ENCODE measurements at regions not wholly inside any gene's neighbourhood (a gene's known extent, or its start where the extent isn't known, plus 50 kb on each side); places are given as distances from the start of the nearest gene placed in this dataset.

- DNase-seq: no peak
- H3K36me3 ChIP-seq (replicated peaks; ENCODE audit: control insufficient read depth, insufficient read depth, low read length): no peaks in the 10 kb centered on the region
- no peak overlapping the region for H3K4me3 ChIP-seq (ENCODE audit: insufficient read depth, low read depth, low read length)
- no peaks in the 10 kb centered on the region; the same call in 1 of the 2 replicates for H3K27me3 ChIP-seq (ENCODE audit: control insufficient read depth, insufficient read depth, low read length)
Observed at GRCh38 chr1:34655206-34655874, 99.5 kb upstream of the GJB5 start.

DNA sequence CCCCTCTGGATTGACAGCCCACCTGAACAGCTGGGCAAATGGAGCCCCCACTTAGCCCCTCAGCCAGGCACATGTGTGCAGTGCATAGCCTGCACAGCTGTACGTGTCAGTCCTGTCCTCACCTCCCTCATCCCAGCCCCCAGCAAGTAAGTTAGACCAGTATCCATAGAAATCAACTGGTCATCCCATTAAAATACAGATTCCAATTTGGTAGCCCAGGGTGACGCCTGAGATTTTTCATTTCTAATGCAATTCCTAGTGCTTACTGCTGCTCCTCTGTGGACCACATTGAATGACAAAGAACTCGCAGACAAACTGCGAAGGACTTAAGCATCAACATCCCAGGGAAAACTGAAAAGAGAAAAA lies 99.0 kb upstream of the GJB5 start:
- no peak overlapping the region for H3K4me3 ChIP-seq (ENCODE audit: insufficient read depth, low read depth, low read length)
- no peak for DNase-seq
- no peaks in the 10 kb centered on the region for H3K36me3 ChIP-seq (replicated peaks; ENCODE audit: control insufficient read depth, insufficient read depth, low read length)
- no peaks in the 10 kb centered on the region; the same call in 1 of the 2 replicates for H3K27me3 ChIP-seq (ENCODE audit: control insufficient read depth, insufficient read depth, low read length)

- Histone ChIP-seq H3K4me3 (ENCODE audit: insufficient read depth, low read depth, low read length) (no peak overlapping the region), H3K27me3 (ENCODE audit: control insufficient read depth, insufficient read depth, low read length) (no peaks in the 10 kb centered on the region; the same call in 1 of the 2 replicates), H3K36me3 (replicated peaks; ENCODE audit: control insufficient read depth, insufficient read depth, low read length) (no peaks in the 10 kb centered on the region)
- no peak for DNase-seq
Observed at GRCh38 chr1:34656299-34656698, 98.5 kb upstream of the GJB5 start.

DNA sequence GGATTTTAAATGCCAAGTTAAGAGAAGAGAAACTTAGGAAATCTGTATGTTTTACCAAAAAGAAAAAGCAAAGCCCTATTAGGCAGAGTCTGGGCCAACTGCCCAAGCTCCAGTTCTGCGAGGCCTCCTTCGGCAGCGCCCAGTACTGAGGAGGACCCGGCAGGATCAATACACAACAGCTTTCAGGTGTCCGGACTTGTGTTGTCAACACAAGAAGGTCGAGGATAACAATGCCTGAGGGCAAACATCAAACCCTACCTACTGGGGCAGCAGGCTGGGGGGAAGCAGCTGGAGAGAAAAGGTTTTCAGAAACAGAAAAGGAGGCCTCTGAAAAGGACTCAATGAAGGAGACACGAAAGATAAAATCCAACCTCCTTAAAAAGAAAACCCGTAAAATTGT lies 98.1 kb upstream of the GJB5 start:
- Histone ChIP-seq H3K27me3 (ENCODE audit: control insufficient read depth, insufficient read depth, low read length) (no peaks in the 10 kb centered on the region; the same call in 1 of the 2 replicates), H3K36me3 (replicated peaks; ENCODE audit: control insufficient read depth, insufficient read depth, low read length) (no peaks in the 10 kb centered on the region), H3K4me3 (ENCODE audit: insufficient read depth, low read depth, low read length) (no peak overlapping the region)
- DNase-seq: no peak

DNA sequence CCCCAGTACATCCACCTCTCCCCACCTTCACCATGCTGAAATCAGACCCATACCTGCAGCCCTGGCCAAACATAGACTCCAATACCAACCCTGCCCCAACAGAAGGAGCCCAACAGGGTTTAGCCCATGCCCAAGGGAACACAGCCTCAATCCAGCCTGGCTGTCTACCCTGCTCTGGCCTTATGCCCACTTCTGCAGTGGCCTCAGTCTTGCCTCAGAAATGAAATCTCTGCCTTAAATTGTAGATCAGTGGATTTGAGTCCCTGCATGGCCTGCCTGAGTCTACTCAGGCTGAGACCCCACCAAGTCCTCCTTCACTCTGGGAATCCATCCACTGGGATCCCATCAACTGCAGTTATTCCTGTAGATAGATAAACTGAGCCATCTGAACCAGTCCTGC lies 97.6 kb upstream of the GJB5 start:
- H3K4me3 ChIP-seq (ENCODE audit: insufficient read depth, low read depth, low read length): no peak overlapping the region
- DNase-seq: no peak
- no peaks in the 10 kb centered on the region for H3K36me3 ChIP-seq (replicated peaks; ENCODE audit: control insufficient read depth, insufficient read depth, low read length)
- H3K27me3 ChIP-seq (ENCODE audit: control insufficient read depth, insufficient read depth, low read length): no peaks in the 10 kb centered on the region; the same call in 1 of the 2 replicates

DNA sequence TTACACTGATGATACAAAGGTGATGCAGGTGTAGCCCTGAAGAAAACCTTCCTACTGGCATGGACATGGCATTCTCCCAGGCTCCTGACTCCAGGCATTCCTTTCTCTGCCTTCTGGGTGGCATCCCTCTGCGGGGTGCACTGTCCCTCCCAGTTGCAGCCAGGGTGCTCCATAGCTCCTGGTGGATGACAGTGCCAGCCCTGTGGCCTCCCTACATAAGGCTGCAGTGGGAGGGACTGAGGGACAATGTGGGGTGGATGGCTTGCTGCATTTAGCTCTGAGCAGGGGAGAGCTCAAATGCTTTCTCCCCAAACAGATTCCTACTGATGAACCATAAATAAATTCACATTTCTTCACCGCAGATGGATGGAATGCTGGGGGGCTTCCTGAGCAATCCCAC lies 97.0 kb upstream of the GJB5 start:
- H3K4me3 ChIP-seq (ENCODE audit: insufficient read depth, low read depth, low read length): no peak overlapping the region
- H3K27me3 ChIP-seq (ENCODE audit: control insufficient read depth, insufficient read depth, low read length): no peaks in the 10 kb centered on the region; the same call in 1 of the 2 replicates
- DNase-seq: no peak
- no peaks in the 10 kb centered on the region for H3K36me3 ChIP-seq (replicated peaks; ENCODE audit: control insufficient read depth, insufficient read depth, low read length)

GRCh38 chr1:34663031-34663430 lies 91.8 kb upstream of the GJB5 start:
- no peaks in the 10 kb centered on the region; the same call in 1 of the 2 replicates for H3K27me3 ChIP-seq (ENCODE audit: control insufficient read depth, insufficient read depth, low read length)
- no peaks in the 10 kb centered on the region for H3K36me3 ChIP-seq (replicated peaks; ENCODE audit: control insufficient read depth, insufficient read depth, low read length)
- no peak for DNase-seq
- H3K4me3 ChIP-seq (ENCODE audit: insufficient read depth, low read depth, low read length): no peak overlapping the region

DNA sequence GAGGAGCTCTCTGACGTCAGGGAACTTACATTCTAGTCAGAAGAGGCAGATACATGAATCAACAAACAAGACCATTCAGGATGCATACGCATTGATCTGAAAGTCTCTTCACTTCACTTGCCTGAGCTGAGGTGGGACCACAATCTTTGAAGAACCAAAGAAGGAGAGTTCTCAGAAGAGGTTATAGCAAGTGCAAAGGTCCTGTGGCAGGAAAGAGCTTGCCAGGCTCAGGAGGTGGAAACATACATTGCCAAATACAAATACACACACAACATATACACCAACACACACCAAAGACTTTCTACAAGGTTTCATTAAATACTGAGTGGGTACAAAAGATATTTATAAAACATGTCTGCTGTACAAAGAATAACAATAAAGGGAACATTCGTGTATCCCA lies 86.8 kb upstream of the GJB5 start:
- H3K36me3 ChIP-seq (replicated peaks; ENCODE audit: control insufficient read depth, insufficient read depth, low read length): no peaks in the 10 kb centered on the region
- DNase-seq: no peak
- no peak overlapping the region for H3K4me3 ChIP-seq (ENCODE audit: insufficient read depth, low read depth, low read length)
- no peaks in the 10 kb centered on the region; the same call in 1 of the 2 replicates for H3K27me3 ChIP-seq (ENCODE audit: control insufficient read depth, insufficient read depth, low read length)

GRCh38 chr1:34670982-34671381 lies 83.9 kb upstream of the GJB5 start:
- H3K4me3 ChIP-seq (ENCODE audit: insufficient read depth, low read depth, low read length): no peak overlapping the region
- no peak for DNase-seq
- H3K27me3 ChIP-seq (ENCODE audit: control insufficient read depth, insufficient read depth, low read length): no peaks in the 10 kb centered on the region
- no peaks in the 10 kb centered on the region for H3K36me3 ChIP-seq (replicated peaks; ENCODE audit: control insufficient read depth, insufficient read depth, low read length)

- DNase-seq: no peak
- no peak overlapping the region for H3K4me3 ChIP-seq (ENCODE audit: insufficient read depth, low read depth, low read length)
- H3K27me3 ChIP-seq (ENCODE audit: control insufficient read depth, insufficient read depth, low read length): no peaks in the 10 kb centered on the region
- H3K36me3 ChIP-seq (replicated peaks; ENCODE audit: control insufficient read depth, insufficient read depth, low read length): no peaks in the 10 kb centered on the region
Observed at GRCh38 chr1:34671887-34672286, 83.0 kb upstream of the GJB5 start.

DNA sequence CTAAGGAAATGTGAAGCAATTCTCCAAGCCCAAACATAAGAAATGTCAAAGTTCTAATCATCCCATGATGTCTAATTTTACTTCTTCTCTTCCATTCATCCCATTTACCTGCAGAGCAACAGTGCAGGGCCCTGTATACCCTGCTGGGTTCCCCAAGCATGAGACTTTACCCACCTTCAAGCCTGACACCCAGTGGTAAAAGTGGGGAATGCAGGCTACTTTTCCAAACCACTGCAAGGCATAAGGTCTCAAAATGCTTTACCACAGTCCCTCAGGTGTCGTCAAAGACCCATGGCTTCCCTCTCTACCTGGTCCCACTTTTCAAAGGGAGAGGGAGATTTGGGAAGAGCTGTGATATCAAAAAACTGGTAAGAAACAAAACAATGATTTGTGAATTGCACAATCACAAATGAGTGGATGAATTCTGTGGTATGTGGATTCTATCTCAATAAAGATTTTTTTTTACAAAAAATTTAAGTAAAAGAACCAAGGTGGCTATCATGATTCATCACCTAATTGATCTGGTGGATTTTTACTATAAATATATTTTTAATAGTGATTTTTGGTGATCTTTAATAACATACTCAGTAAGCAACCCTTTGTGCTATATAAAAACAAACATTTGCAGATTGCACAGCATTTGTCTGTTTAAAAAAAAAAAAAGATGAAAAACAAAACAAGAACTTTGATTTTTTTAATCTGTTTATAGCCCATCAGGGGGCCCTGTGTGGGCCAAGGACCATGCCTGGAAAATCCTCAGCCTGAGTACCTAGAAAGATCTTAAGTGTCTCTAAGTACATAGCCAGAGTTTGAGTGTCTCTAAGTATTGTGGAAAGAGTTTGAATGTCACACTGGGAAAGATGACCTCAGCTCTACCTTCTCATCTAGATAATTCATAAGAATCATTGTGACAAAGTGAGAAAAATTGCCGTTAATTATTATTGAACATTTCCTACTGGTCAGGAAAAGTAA lies 73.1 kb upstream of the GJB5 start:
- DNase-seq: peak; percentile 79
- Histone ChIP-seq H3K36me3 (replicated peaks; ENCODE audit: control insufficient read depth, insufficient read depth, low read length) (no peaks in the 10 kb centered on the region), H3K4me3 (ENCODE audit: insufficient read depth, low read depth, low read length) (no peak overlapping the region), H3K27me3 (ENCODE audit: control insufficient read depth, insufficient read depth, low read length) (no peaks in the 10 kb centered on the region)

GRCh38 chr1:34682452-34683223 lies 72.2 kb upstream of the GJB5 start:
- H3K36me3 ChIP-seq (replicated peaks; ENCODE audit: control insufficient read depth, insufficient read depth, low read length): no peaks in the 10 kb centered on the region
- H3K27me3 ChIP-seq (ENCODE audit: control insufficient read depth, insufficient read depth, low read length): no peaks in the 10 kb centered on the region

GRCh38 chr1:34683616-34684015 lies 71.2 kb upstream of the GJB5 start:
- no peaks in the 10 kb centered on the region for H3K27me3 ChIP-seq (ENCODE audit: control insufficient read depth, insufficient read depth, low read length)
- DNase-seq: no peak
- no peak overlapping the region for H3K4me3 ChIP-seq (ENCODE audit: insufficient read depth, low read depth, low read length)
- no peaks in the 10 kb centered on the region for H3K36me3 ChIP-seq (replicated peaks; ENCODE audit: control insufficient read depth, insufficient read depth, low read length)

More at GRCh38 chr1:34682452-34683223, 72.2 kb upstream of the GJB5 start:
- no peak for DNase-seq
- no peak overlapping the region for H3K4me3 ChIP-seq (ENCODE audit: insufficient read depth, low read depth, low read length)

DNA sequence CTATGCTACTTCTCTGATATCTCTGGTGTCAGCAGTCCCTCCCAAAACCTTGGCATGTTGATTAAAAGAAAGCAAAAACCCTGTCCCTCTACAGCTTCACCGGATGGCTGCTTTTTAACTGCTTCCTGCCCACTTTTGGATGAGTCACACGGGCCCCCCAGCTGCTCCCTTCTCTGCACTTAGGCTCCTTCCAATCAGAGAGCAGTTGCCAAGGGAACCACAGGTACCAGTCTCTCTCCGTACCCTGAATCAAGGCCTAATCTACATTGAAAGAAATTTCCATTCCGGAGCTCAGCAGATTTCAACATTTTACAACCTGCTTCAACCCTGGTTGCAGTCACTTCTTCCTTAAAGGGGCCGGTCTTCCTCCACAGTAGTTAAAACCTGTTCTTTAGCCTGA lies 70.6 kb upstream of the GJB5 start:
- Histone ChIP-seq H3K4me3 (ENCODE audit: insufficient read depth, low read depth, low read length) (no peak overlapping the region), H3K27me3 (ENCODE audit: control insufficient read depth, insufficient read depth, low read length) (no peaks in the 10 kb centered on the region), H3K36me3 (replicated peaks; ENCODE audit: control insufficient read depth, insufficient read depth, low read length) (no peaks in the 10 kb centered on the region)
- peak; percentile 71 for DNase-seq

Data from H7 (cell line).